Stimulated activated CD8-positive, alpha-beta memory T cell treated with anti-CD3 and anti-CD28 coated beads, Interleukin-15, amount 100 ng/mL, for 48 hours (primary cell): ENCODE measurements at regions not wholly inside any gene's neighbourhood (a gene's known extent, or its start where the extent isn't known, plus 50 kb on each side); places are given as distances from the start of the nearest gene placed in this dataset.

ENCODE experiments used
- DNase-seq, 2 donors: peaks; one replicate each; pipeline ENCODE4 v3.0.0-alpha.2; 2020; ENCODE audit warnings: low read depth in 2 of 2

GRCh38 chr5:167219298-167219697 is 1072.1 kb upstream of the WWC1 start:
- no peak for DNase-seq

GRCh38 chr5:167226386-167226785 is 1065.1 kb upstream of the WWC1 start:
- no peak for DNase-seq

GRCh38 chr5:167228134-167228533 is 1063.3 kb upstream of the WWC1 start:
- DNase-seq: no peak

- DNase-seq: no peak
Observed at GRCh38 chr5:167229751-167230150, 1061.7 kb upstream of the WWC1 start.

- no peak for DNase-seq
Observed at GRCh38 chr5:167230414-167230813, 1061.0 kb upstream of the WWC1 start.

- DNase-seq: no peak
Observed at GRCh38 chr5:167232675-167233311, 1058.7 kb upstream of the WWC1 start.

- no peak for DNase-seq
Observed at GRCh38 chr5:167233507-167234220, 1057.8 kb upstream of the WWC1 start.

GRCh38 chr5:167241436-167242067 is 1049.9 kb upstream of the WWC1 start:
- DNase-seq: no peak

- DNase-seq: no peak
Observed at GRCh38 chr5:167242701-167243100, 1048.7 kb upstream of the WWC1 start.

- DNase-seq: no peak
Observed at GRCh38 chr5:167243463-167243862, 1048.0 kb upstream of the WWC1 start.

- DNase-seq: no peak
Observed at GRCh38 chr5:167244583-167244982, 1046.9 kb upstream of the WWC1 start.

GRCh38 chr5:167245868-167246267 is 1045.6 kb upstream of the WWC1 start:
- no peak for DNase-seq

GRCh38 chr5:167247816-167248215 is 1043.6 kb upstream of the WWC1 start:
- DNase-seq: no peak

- no peak for DNase-seq
Observed at GRCh38 chr5:167248257-167248656, 1043.2 kb upstream of the WWC1 start.

- DNase-seq: no peak
Observed at GRCh38 chr5:167250996-167251395, 1040.4 kb upstream of the WWC1 start.

GRCh38 chr5:167254132-167254531 is 1037.3 kb upstream of the WWC1 start:
- no peak for DNase-seq

- DNase-seq: no peak
Observed at GRCh38 chr5:167255926-167256325, 1035.5 kb upstream of the WWC1 start.

- no peak for DNase-seq
Observed at GRCh38 chr5:167259806-167260205, 1031.6 kb upstream of the WWC1 start.

- no peak for DNase-seq
Observed at GRCh38 chr5:167261309-167262100, 1029.9 kb upstream of the WWC1 start.

- DNase-seq: no peak
Observed at GRCh38 chr5:167263185-167263584, 1028.3 kb upstream of the WWC1 start.

GRCh38 chr5:167264348-167264747 is 1027.1 kb upstream of the WWC1 start:
- DNase-seq: no peak

- DNase-seq: no peak
Observed at GRCh38 chr5:167268337-167268736, 1023.1 kb upstream of the WWC1 start.
